ELR (cell line): ENCODE measurements at regions not wholly inside any gene's neighbourhood (a gene's known extent, or its start where the extent isn't known, plus 50 kb on each side); places are given as distances from the start of the nearest gene placed in this dataset.
"Not testable (repeated sequence)": the region's sequence is repeated elsewhere in the genome, so short reads cannot be mapped to it uniquely, and the experiment has no call there.

Experiments
- DNase-seq: peaks from one replicate; pipeline ENCODE4 v3.0.0-alpha.2; 2015; ENCODE audit warnings: low read depth

- no peak for DNase-seq
Measured at GRCh38 chr2:240254337-240255164, 114.1 kb upstream of the OTOS start.

- no peak for DNase-seq
Measured at GRCh38 chr2:240255165-240255491, 114.7 kb upstream of the OTOS start.

GRCh38 chr2:240255811-240256703 lies 115.6 kb upstream of the OTOS start:
- no peak for DNase-seq

DNA sequence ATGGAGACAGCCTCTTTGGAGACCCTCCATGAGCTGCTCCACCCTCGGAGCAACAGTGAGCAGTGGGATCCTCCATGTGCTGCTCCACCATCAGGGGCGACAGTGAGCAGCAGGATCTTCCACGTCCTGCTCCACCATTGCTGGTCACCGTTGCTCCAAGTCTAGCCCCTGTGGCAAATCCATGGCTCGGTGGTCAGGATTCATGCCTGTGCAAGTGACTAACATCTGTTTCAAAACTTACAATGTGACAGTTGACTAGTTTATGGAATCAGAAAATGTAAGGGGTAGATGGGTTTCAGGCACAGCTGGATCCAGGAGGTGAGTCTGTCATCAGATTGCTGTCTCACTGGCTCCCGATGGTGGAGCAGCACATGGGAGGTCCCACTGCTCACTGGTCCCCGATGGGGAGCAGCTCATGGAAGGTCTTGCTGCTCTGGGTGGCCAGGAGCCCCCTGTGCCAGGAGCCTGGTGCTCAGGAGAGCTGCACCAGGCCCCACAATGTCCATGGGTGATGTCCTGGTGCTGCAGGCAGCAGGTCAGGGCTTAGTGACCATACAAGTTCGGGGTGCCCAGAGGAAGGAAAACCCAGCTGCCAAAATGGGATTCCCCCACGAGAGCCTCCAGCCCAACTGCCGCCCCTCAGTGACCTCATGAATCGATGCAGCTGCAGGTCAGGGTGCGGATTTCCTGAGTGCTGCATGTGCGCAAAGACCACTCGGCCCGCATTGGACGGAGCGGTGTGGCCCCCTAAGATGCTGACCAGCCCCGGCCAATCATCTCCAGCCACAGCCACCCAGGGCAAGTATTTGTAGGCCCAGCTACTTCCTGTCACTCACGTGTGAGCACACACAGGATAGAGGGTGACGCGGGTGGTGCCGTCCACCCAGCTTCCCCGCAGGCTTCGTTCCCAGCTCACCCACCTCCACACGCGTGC lies 116.5 kb upstream of the OTOS start:
- no peak for DNase-seq

GRCh38 chr2:240257940-240258580 lies 117.6 kb upstream of the OTOS start:
- DNase-seq: no peak

DNA sequence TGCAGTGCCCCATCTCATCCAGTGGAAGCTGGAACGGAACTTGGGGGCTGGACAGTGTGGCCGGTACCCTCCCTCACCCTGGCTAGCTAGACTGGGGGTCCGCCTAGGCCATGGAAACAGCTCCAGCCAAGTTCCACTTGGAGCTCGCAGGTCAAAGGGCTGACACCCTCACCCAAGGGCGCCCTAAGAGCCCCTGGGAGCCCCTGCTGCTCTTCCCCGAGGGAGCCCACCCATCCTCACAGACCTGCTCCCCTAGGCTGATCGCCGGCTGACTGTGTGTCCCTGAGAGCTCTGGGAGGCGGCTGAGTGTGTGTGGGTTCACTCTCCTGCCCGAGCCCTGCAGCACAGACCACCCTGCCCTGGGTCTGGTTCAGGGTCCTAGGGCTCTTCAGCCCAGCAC lies 118.2 kb upstream of the OTOS start:
- no peak for DNase-seq

DNA sequence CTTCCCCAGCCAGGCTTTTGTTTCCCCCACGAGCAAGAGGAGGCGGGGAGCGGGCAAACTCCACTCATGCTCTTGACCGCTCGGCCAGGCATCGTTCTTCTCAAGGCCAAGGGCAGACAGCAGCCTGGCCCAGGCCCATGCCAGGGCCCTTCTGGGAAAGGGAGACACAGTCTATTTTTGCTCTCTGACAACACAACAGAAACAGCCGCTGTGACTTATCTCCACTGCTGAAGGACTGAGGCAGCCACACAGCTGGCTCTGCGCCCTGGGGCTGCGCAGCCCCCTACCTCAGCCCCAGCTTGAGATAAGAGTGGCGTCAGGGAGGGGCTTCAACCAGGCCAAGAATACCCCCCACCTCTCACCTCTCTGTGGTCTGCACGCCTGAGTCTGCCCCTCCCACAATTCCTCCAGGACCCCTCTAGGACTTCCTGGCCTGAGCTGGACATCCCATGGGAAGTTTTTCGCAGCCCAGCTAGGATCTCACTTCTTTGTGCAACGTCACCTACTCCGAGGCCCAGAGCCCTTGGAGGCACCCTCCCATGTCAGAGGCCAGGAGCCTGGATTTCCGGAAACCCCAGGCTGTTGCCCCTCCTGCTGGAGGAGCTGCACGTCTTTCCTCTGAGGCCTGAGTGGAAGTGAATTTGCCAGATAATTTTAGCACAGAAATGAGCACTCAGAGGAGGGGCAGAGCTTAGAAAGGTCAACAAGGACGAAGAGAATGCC lies 118.9 kb upstream of the OTOS start:
- no peak for DNase-seq

- no peak for DNase-seq
Measured at GRCh38 chr2:240259924-240260529, 119.6 kb upstream of the OTOS start.

DNA sequence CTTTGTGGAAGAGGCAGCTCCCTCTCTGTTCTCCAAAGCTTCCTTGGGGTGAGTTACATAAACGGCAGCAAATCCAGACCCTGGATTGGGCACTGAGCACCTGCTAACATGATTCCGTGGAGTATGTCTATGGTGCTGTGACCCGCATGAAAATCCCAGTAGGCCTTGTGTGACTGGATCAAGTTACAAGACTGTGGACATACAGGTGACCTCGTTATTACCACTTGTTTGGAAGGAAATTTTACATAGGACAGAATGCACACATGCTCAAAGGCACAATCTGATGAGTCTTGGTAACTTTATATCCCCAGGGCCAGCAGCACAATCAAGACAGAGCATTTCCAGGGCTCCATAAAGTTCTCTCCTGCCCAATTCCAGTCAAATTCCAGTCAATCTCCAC lies 120.2 kb upstream of the OTOS start:
- no peak for DNase-seq

GRCh38 chr2:240262578-240262977 lies 122.1 kb upstream of the OTOS start:
- not testable (repeated sequence) for DNase-seq

- no peak for DNase-seq
Measured at GRCh38 chr2:240269380-240269779, 128.9 kb upstream of the OTOS start.

DNA sequence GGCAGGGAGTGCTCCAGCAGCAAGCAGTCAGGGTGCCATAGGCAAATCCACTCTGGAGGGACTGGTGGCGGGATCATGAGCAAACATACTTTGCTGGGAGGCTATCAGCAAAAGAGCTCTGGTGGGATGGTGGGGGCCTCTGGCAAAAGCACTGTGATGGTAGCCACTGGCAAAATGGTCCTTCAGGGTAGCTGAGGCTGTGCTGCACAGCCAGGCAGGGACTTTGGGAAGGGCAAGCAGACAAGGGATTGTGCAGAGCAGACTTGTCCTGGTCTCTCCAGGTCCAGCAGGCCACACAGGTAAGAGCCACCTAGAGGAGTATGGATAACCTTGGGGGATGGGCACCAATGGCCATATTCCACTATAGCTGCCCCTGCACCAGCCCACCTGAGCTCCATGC lies 129.4 kb upstream of the OTOS start:
- DNase-seq: no peak

DNA sequence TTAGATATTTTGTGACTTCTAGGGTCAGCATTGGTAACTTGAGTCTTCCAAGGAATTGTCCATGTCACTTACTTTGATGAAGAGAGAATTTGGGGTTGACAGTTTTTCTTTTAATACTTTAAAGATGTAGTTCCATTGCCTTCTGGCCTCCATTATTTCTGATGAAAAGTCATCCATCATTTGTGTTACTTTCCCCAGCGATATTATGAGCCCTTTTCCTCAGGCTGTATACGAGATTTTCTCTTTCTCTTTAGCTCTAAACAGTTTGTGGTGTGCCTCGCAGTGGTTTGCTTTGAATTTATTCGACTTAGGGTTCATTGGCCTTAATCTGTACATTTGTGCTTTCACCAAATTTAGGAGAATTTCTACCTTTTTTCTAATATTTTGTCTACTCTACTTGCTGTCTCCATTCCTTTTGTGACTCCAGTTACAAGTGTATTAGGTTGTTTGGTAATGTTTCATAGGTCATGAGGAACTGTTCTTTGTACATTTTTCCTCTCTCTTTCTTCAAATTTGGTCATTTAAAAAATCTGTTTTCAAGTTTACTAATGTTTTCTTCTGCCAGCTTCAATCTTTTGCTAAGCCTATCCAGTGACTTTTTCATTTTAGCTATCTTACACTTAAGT lies 131.4 kb upstream of the OTOS start:
- no peak for DNase-seq

GRCh38 chr2:240275386-240275785 lies 134.9 kb upstream of the OTOS start:
- DNase-seq: no peak

DNA sequence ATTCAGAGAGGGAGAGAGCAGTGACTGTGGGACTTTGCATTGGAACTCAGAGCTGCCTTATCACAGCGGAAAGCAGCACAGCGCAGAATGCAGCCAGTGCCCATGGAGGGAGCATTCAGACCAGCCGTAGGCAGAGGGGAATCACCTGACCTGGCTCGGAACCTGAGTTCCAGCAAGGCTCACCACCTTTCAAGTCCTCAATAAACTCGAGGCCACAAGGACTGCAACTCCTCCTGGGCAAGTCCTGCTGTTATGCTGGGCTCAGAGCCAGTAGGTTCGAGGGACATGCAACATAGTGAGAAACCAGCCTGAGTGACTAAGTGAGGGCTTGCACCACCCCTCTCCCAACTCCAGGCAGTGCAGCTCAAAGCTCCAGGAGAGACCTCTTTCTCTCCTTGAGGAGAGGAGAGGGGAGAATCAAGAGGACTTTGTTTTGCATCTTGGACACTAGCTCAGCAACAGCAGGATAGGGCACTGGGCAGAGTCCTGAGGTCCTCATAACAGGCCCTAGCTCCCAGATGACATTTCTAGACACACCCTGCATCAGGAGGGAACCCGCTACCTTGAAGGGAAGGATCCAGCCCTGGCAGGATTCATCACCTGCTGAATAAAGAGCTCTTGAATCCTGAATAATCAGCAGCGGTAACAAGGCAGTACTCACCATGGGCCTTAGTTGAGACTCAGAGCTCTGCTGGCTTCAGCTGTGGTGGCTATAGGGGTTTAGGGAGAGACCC lies 136.8 kb upstream of the OTOS start:
- DNase-seq: no peak

- no peak for DNase-seq
Measured at GRCh38 chr2:240277807-240278522, 137.5 kb upstream of the OTOS start.

- no peak for DNase-seq
Measured at GRCh38 chr2:240278661-240279060, 138.2 kb upstream of the OTOS start.

DNA sequence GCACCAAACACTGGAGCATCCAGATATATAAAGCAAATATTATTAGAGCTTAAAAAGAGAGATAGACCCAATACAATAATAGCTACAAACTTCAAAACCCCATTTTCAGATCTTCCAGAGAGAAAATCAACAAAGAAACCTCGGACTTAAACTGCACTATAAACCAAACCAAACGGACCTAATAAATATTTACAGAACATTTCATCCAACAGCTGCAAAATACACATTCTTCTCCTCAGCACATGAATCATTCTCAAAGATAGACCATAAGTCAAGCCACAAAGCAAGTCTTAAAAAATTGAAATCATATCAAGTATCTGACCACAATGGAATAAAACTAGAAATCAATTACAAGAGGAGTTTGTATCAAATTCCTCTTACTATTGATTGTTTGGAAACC lies 140.2 kb upstream of the OTOS start:
- no peak for DNase-seq
